Vagina (tissue), 2 donors: ENCODE measurements at regions not wholly inside any gene's neighbourhood (a gene's known extent, or its start where the extent isn't known, plus 50 kb on each side); places are given as distances from the start of the nearest gene placed in this dataset.

Experiments
- DNase-seq, 2 donors: peaks; one replicate each; pipeline ENCODE4 v3.0.0-alpha.2; 2017; ENCODE audit errors: extremely low spot score in 2 of 2
- H3K27ac ChIP-seq: fragments of 200-600 bp; sonication (generic); one replicate; pipeline ENCODE4 v1.5.1; 2019
- H3K27me3 ChIP-seq: fragments of 200-600 bp; sonication (generic); one replicate; pipeline ENCODE4 v1.5.1; 2019
- H3K36me3 ChIP-seq, 2 donors: fragments of 200-600 bp; sonication (generic); one replicate each; pipeline ENCODE4 v1.5.1; 2017 to 2019
- H3K4me1 ChIP-seq: fragments of 200-600 bp; sonication (generic); one replicate; pipeline ENCODE4 v1.5.1; 2019
- H3K4me3 ChIP-seq, 2 donors: fragments of 200-600 bp; sonication (generic); 1 replicate in 1 of 2; 2 replicates in 1 of 2; pipeline ENCODE4 v1.5.1; 2016 to 2019
- H3K9me3 ChIP-seq: fragments of 200-600 bp; sonication (generic); one replicate; pipeline ENCODE4 v1.5.1; 2019
- CTCF ChIP-seq, 3 experiments: fragments of 450-650 bp in 2 of 3; fragments of 200-600 bp in 1 of 3; sonication (generic) in 1 of 3; IDR thresholded peaks; one replicate each; pipeline ENCODE4 v1.5.1; 2017 to 2019; ENCODE audit warnings: antibody characterized with exemption in 3 of 3, mild to moderate bottlenecking in 2 of 3, moderate library complexity in 2 of 3
- POLR2A ChIP-seq, 2 donors: fragments of 450-650 bp; IDR thresholded peaks; one replicate each; pipeline ENCODE4 v1.6.1; 2017; ENCODE audit warnings: antibody characterized with exemption in 2 of 2, mild to moderate bottlenecking in 2 of 2, moderate library complexity in 2 of 2
- POLR2AphosphoS5 ChIP-seq, 2 donors: sonication (generic); formaldehyde crosslinking; IDR thresholded peaks; one replicate each; pipeline ENCODE4 v1.9.0; 2017; ENCODE audit warnings: antibody characterized with exemption in 2 of 2, mild to moderate bottlenecking in 2 of 2, low read depth in 1 of 2; ENCODE audit not compliant: insufficient read depth in 1 of 2
- intact Hi-C: fragments of 100-400 bp; cut with DNase I; formaldehyde crosslinking; loops from one replicate; pipeline ENCODE4 v1.15.1; 2023

- H3K4me3 ChIP-seq: no peak overlapping the region
- intact Hi-C loops: no loop called here
- no peaks in the 10 kb centered on the region for H3K27me3 ChIP-seq
- no peak overlapping the region for H3K27ac ChIP-seq
- peak in 1 of 2 donors; percentile 25 for DNase-seq
- no peak for TF ChIP-seq POLR2A (IDR thresholded peaks at IDR 0.05)
- TF ChIP-seq POLR2AphosphoS5 (IDR thresholded peaks at IDR 0.05; ENCODE audit: insufficient read depth in 1 of 2, low read depth in 1 of 2): no peak
- no peak for TF ChIP-seq CTCF (IDR thresholded peaks at IDR 0.05)
- no peaks in the 10 kb centered on the region for H3K4me1 ChIP-seq
- H3K36me3 ChIP-seq: no peaks in the 10 kb centered on the region
- H3K9me3 ChIP-seq: no peaks in the 10 kb centered on the region
Measured at GRCh38 chr2:235144291-235144690, 192.5 kb downstream of the SH3BP4 start.

GRCh38 chr2:235146206-235146605, 194.4 kb downstream of the SH3BP4 start:
- DNase-seq: no peak

GRCh38 chr2:235146871-235147565, 195.2 kb downstream of the SH3BP4 start:
- TF ChIP-seq POLR2A (IDR thresholded peaks at IDR 0.05) (no peak), POLR2AphosphoS5 (IDR thresholded peaks at IDR 0.05; ENCODE audit: insufficient read depth in 1 of 2, low read depth in 1 of 2) (no peak), CTCF (IDR thresholded peaks at IDR 0.05) (no peak)
- Histone ChIP-seq H3K9me3 (no peaks in the 10 kb centered on the region), H3K4me1 (no peaks in the 10 kb centered on the region), H3K36me3 (no peaks in the 10 kb centered on the region), H3K27me3 (no peaks in the 10 kb centered on the region), H3K27ac (no peak overlapping the region), H3K4me3 (no peak overlapping the region)
- intact Hi-C loops: no loop called here
- peak; percentile 29 to 61 for DNase-seq

More at GRCh38 chr2:235146206-235146605, 194.4 kb downstream of the SH3BP4 start:
- Histone ChIP-seq H3K4me1 (no peaks in the 10 kb centered on the region), H3K27ac (no peak overlapping the region), H3K36me3 (no peaks in the 10 kb centered on the region), H3K4me3 (no peak overlapping the region), H3K9me3 (no peaks in the 10 kb centered on the region), H3K27me3 (no peaks in the 10 kb centered on the region)
- TF ChIP-seq POLR2A (IDR thresholded peaks at IDR 0.05) (no peak), CTCF (IDR thresholded peaks at IDR 0.05) (no peak), POLR2AphosphoS5 (IDR thresholded peaks at IDR 0.05; ENCODE audit: insufficient read depth in 1 of 2, low read depth in 1 of 2) (no peak)
- intact Hi-C loops: no loop called here

- intact Hi-C loops: no loop called here
- Histone ChIP-seq H3K27me3 (no peaks in the 10 kb centered on the region), H3K36me3 (no peaks in the 10 kb centered on the region), H3K9me3 (no peaks in the 10 kb centered on the region), H3K27ac (no peak overlapping the region), H3K4me3 (no peak overlapping the region), H3K4me1 (no peaks in the 10 kb centered on the region)
- no peak for TF ChIP-seq POLR2A (IDR thresholded peaks at IDR 0.05)
- TF ChIP-seq CTCF (IDR thresholded peaks at IDR 0.05): no peak
- TF ChIP-seq POLR2AphosphoS5 (IDR thresholded peaks at IDR 0.05; ENCODE audit: insufficient read depth in 1 of 2, low read depth in 1 of 2): no peak
- DNase-seq: peak in 1 of 2 donors; percentile 61
Measured at GRCh38 chr2:235148201-235149170, 196.7 kb downstream of the SH3BP4 start.
